A673 (cell line): ENCODE measurements at regions not wholly inside any gene's neighbourhood (a gene's known extent, or its start where the extent isn't known, plus 50 kb on each side); places are given as distances from the start of the nearest gene placed in this dataset.
A peak's percentile ranks its signal among the peaks of the same experiment; 100 is the strongest.

ENCODE experiments used
- BruUV-seq: library from RNA; stranded (reverse); fragments of 400-500 nt; replicated peaks from 2 replicates; lab custom pipeline; 2021; lab: Mats Ljungman, UMichigan
- CTCF ChIA-PET: fragments of 300-600 bp; sonication (Branson Sonifier 250); formaldehyde crosslinking; loops from one replicate; lab custom pipeline; 2022; ENCODE audit warnings: antibody characterized with exemption; lab: Charles Lee
- POLR2A ChIA-PET: fragments of 300-600 bp; sonication (Branson Sonifier 250); formaldehyde crosslinking; loops from one replicate; lab custom pipeline; 2022; ENCODE audit warnings: antibody characterized with exemption; ENCODE audit not compliant: low non-redundant PET; lab: Charles Lee
- DNase-seq: peaks from one replicate; pipeline ENCODE4 v3.0.0-alpha.2; 2015; ENCODE audit warnings: low spot score
- H3K27ac ChIP-seq: fragments of 200-600 bp; sonication (generic); 2 replicates; pipeline ENCODE4 v1.5.1; 2016; ENCODE audit warnings: mixed run types, low read depth, mild to moderate bottlenecking, mixed read lengths, antibody characterized with exemption, low read length; ENCODE audit not compliant: poor library complexity, severe bottlenecking
- H3K27me3 ChIP-seq: fragments of 200-600 bp; sonication (generic); replicated peaks from 2 replicates; pipeline ENCODE4 v1.6.1; 2017; ENCODE audit warnings: mixed run types, low read depth, mild to moderate bottlenecking, mixed read lengths, antibody characterized with exemption, low read length; ENCODE audit not compliant: insufficient read depth, poor library complexity
- H3K36me3 ChIP-seq: fragments of 200-600 bp; sonication (generic); 2 replicates; pipeline ENCODE4 v1.6.1; 2016; ENCODE audit warnings: mixed run types, mild to moderate bottlenecking, mixed read lengths, antibody characterized with exemption, low read length; ENCODE audit not compliant: insufficient read depth, poor library complexity, severe bottlenecking
- H3K4me1 ChIP-seq: fragments of 200-600 bp; sonication (generic); 2 replicates; pipeline ENCODE4 v1.6.1; 2017; ENCODE audit warnings: mixed run types, mild to moderate bottlenecking, mixed read lengths, antibody characterized with exemption, low read length; ENCODE audit not compliant: insufficient read depth, poor library complexity, severe bottlenecking
- H3K4me3 ChIP-seq: fragments of 200-600 bp; sonication (generic); 2 replicates; pipeline ENCODE4 v1.5.1; 2016; ENCODE audit warnings: low read depth, mixed run types, mild to moderate bottlenecking, mixed read lengths, low read length; ENCODE audit not compliant: poor library complexity, severe bottlenecking
- H3K9me3 ChIP-seq: fragments of 200-600 bp; sonication (generic); 2 replicates; pipeline ENCODE4 v1.6.1; 2016; ENCODE audit warnings: mixed run types, low read depth, mild to moderate bottlenecking, mixed read lengths, antibody characterized with exemption, low read length; ENCODE audit not compliant: poor library complexity, severe bottlenecking
- EZH2 ChIP-seq: fragments of 200-600 bp; sonication (generic); IDR thresholded peaks from 2 replicates; pipeline ENCODE4 v1.6.1; 2017; ENCODE audit warnings: borderline replicate concordance, low read depth, mild to moderate bottlenecking, mixed read lengths, antibody characterized with exemption, low read length; ENCODE audit not compliant: poor library complexity, severe bottlenecking
- intact Hi-C: fragments of 100-400 bp; cut with micrococcal nuclease; formaldehyde crosslinking; loops from one replicate; pipeline ENCODE4 v1.10.0; 2022; ENCODE audit not compliant: unreplicated experiment
- TF ChIP-seq, protein P1 (sequence below): fragments of 300-800, 200-600 bp; sonication (generic); conservative IDR thresholded peaks from 2 replicates; pipeline ENCODE4 v1.5.1; 2017; ENCODE audit warnings: low read depth, mild to moderate bottlenecking, antibody characterized with exemption, low read length, moderate library complexity, mixed read lengths

DNA sequence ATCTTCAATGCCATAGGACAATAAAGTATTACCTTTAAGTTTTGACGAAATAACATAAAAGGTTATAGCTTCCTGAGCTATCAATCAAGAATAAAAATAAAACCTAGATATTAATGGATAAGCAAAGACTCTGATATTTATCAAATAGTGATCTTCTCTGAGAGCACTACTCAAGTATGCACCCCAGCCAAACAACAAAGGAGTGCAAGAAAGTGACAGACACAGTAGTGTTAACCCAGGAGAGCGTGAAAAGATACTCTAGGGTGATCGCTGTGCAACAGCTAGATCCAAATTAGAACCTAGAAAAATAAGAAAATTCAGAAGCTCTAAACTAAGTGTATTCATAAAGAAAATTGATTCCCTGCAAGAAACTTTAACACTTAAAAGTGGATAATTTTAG is 83.5 kb upstream of the CDYL start:
- ChIA-PET CTCF (no interaction called here), POLR2A (no interaction called here)
- BruUV-seq, result no TSS peak

GRCh38 chr6:4687989-4688947 is 87.9 kb upstream of the CDYL start:
- H3K36me3 ChIP-seq, result no peaks in the 10 kb centered on the region
- peak; percentile 42 for DNase-seq
- intact Hi-C loops, result no loop called here
- POLR2A ChIA-PET, result no interaction called here
- H3K9me3 ChIP-seq, result peaks cover 3% of the 10 kb centered on the region
- no peak overlapping the region for H3K27ac ChIP-seq
- no peaks in the 10 kb centered on the region for H3K27me3 ChIP-seq
- BruUV-seq, result no TSS peak
- TF ChIP-seq, protein P1, sequence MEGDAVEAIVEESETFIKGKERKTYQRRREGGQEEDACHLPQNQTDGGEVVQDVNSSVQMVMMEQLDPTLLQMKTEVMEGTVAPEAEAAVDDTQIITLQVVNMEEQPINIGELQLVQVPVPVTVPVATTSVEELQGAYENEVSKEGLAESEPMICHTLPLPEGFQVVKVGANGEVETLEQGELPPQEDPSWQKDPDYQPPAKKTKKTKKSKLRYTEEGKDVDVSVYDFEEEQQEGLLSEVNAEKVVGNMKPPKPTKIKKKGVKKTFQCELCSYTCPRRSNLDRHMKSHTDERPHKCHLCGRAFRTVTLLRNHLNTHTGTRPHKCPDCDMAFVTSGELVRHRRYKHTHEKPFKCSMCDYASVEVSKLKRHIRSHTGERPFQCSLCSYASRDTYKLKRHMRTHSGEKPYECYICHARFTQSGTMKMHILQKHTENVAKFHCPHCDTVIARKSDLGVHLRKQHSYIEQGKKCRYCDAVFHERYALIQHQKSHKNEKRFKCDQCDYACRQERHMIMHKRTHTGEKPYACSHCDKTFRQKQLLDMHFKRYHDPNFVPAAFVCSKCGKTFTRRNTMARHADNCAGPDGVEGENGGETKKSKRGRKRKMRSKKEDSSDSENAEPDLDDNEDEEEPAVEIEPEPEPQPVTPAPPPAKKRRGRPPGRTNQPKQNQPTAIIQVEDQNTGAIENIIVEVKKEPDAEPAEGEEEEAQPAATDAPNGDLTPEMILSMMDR, result no peak
- TF ChIP-seq EZH2, result no peak
- CTCF ChIA-PET, result no interaction called here
- H3K4me3 ChIP-seq, result no peak overlapping the region
- H3K4me1 ChIP-seq, result peaks cover 3% of the 10 kb centered on the region

More for the DNA sequence above, 83.5 kb upstream of the CDYL start:
- no peak for DNase-seq
- Histone ChIP-seq H3K27me3 (no peaks in the 10 kb centered on the region), H3K4me3 (no peak overlapping the region), H3K36me3 (no peaks in the 10 kb centered on the region), H3K4me1 (peaks cover 3% of the 10 kb centered on the region), H3K27ac (no peak overlapping the region), H3K9me3 (peaks cover 3% of the 10 kb centered on the region)
- TF ChIP-seq EZH2, result no peak
- TF ChIP-seq, protein P1, result no peak
- intact Hi-C loops, result no loop called here

DNA sequence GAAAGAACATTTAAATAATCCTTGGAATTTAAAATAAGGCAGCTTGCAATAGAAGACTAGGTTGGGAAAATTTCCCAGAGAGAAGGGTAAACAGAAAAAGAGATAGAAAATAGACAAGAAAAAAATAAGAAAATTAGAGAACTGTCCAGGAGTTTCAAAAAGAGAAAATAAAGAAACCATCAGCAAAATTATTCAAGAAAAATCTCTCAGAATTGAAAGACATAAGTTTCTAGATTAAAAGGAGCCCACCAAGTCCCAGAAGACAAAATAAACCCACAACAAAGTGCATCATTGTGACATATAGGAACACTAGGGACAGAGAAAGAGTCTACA is 88.6 kb upstream of the CDYL start:
- Histone ChIP-seq H3K4me1 (peaks cover 3% of the 10 kb centered on the region), H3K27me3 (no peaks in the 10 kb centered on the region), H3K36me3 (no peaks in the 10 kb centered on the region), H3K9me3 (peaks cover under 1% of the 10 kb centered on the region), H3K27ac (no peak overlapping the region), H3K4me3 (no peak overlapping the region)
- TF ChIP-seq, protein P1, result no peak
- CTCF ChIA-PET, result no interaction called here
- intact Hi-C loops, result no loop called here
- no TSS peak for BruUV-seq
- POLR2A ChIA-PET, result no interaction called here
- DNase-seq, result no peak
